ENCODE measurements at regions not wholly inside any gene's neighbourhood (a gene's known extent, or its start where the extent isn't known, plus 50 kb on each side); places are given as distances from the start of the nearest gene placed in this dataset.

DNA sequence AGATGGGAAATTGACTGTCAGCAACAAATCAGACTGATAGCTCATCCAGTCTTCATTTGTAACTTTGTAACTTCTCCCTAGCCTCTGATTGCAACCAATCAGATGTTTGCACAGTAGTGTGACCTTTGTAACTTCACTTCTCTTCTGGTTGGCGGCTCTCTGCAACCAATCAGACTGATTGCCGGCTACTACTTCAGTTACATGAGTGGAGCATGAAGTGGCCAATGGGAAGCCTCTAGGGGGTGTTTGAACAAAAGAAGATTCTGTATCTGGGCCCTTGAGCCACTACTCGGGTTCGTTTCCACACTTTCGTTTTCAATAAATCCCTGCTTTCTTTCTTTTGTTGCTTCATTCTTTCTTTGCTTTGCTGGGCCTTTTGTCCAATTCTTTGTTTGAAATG, 1285.8 kb downstream of the TECRL start:
- Histone ChIP-seq H2AFZ (ENCODE audit: low read length) (no peak overlapping the region), H3K4me1 (ENCODE audit: insufficient read depth, low read length) (no peaks in the 10 kb centered on the region), H3K9me3 (ENCODE audit: low read depth, low read length) (peaks cover 6% of the 10 kb centered on the region), H3K27ac (ENCODE audit: low read depth, low read length) (no peak overlapping the region), H3K36me3 (ENCODE audit: insufficient read depth, low read length) (no peaks in the 10 kb centered on the region), H3K4me2 (ENCODE audit: insufficient read depth, low read length) (no peak overlapping the region), H3K27me3 (ENCODE audit: insufficient read depth, low read length) (no peaks in the 10 kb centered on the region), H3K4me3 (ENCODE audit: insufficient read depth, low read length) (no peak overlapping the region), H4K20me1 (ENCODE audit: insufficient read depth, low read length) (no peaks in the 10 kb centered on the region), H3K79me2 (ENCODE audit: insufficient read depth, low read length) (no peaks in the 10 kb centered on the region)
- DNase-seq (ENCODE audit: insufficient read length, low spot score, missing footprints), result no peak
- TF ChIP-seq, protein P1, sequence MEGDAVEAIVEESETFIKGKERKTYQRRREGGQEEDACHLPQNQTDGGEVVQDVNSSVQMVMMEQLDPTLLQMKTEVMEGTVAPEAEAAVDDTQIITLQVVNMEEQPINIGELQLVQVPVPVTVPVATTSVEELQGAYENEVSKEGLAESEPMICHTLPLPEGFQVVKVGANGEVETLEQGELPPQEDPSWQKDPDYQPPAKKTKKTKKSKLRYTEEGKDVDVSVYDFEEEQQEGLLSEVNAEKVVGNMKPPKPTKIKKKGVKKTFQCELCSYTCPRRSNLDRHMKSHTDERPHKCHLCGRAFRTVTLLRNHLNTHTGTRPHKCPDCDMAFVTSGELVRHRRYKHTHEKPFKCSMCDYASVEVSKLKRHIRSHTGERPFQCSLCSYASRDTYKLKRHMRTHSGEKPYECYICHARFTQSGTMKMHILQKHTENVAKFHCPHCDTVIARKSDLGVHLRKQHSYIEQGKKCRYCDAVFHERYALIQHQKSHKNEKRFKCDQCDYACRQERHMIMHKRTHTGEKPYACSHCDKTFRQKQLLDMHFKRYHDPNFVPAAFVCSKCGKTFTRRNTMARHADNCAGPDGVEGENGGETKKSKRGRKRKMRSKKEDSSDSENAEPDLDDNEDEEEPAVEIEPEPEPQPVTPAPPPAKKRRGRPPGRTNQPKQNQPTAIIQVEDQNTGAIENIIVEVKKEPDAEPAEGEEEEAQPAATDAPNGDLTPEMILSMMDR (IDR thresholded peaks at IDR 0.05; ENCODE audit: extremely low read depth, low read depth, low read length), result no peak

DNA sequence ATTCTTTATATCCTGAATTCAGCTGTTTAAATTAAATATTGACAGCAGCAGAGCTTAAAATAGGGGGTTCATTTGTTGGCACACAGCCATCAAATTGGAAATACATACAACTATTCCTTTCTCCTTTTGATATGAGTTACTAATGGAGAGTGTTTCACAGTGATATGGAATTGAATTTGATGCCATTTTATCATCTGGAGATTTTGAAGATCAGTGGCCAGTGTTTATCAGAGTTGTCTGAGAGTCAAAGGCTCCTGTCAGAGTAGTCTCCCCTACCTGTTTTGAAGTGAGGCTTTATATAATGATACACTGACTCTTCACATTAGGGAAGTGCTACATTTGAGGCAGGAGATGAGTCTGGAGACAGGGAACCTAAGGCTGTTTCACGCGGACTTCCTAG, 1286.3 kb downstream of the TECRL start:
- peaks cover 3% of the 10 kb centered on the region for H3K9me3 ChIP-seq (ENCODE audit: low read depth, low read length)
- H2AFZ ChIP-seq (ENCODE audit: low read length), result no peak overlapping the region
- no peaks in the 10 kb centered on the region for H3K36me3 ChIP-seq (ENCODE audit: insufficient read depth, low read length)
- no peak for DNase-seq (ENCODE audit: insufficient read length, low spot score, missing footprints)
- no peaks in the 10 kb centered on the region for H4K20me1 ChIP-seq (ENCODE audit: insufficient read depth, low read length)
- H3K4me1 ChIP-seq (ENCODE audit: insufficient read depth, low read length), result no peaks in the 10 kb centered on the region
- no peaks in the 10 kb centered on the region for H3K27me3 ChIP-seq (ENCODE audit: insufficient read depth, low read length)
- no peak overlapping the region for H3K4me3 ChIP-seq (ENCODE audit: insufficient read depth, low read length)
- H3K79me2 ChIP-seq (ENCODE audit: insufficient read depth, low read length), result no peaks in the 10 kb centered on the region
- H3K4me2 ChIP-seq (ENCODE audit: insufficient read depth, low read length), result no peak overlapping the region
- TF ChIP-seq, protein P1 (IDR thresholded peaks at IDR 0.05; ENCODE audit: extremely low read depth, low read depth, low read length), result no peak
- no peak overlapping the region for H3K27ac ChIP-seq (ENCODE audit: low read depth, low read length)

DNA sequence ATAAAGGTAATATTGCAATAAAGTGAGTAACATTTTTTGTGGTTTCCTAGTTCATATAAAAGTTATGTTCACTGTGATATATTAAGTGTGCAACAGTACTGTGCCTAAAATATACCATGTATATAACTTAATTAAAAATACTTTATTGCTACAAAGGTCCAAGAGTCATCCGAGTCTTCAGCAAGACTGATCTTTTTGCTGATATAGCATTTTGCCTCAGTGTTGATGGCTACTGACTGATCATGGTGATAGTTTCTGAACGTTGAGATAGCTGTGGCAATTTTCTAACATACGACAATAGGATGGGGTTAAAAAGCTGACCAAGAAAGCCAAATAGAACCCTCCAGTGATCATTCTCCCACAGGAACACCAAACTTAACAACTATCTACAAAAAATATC, 1302.7 kb downstream of the TECRL start:
- no peak overlapping the region for H3K4me3 ChIP-seq (ENCODE audit: insufficient read depth, low read length)
- H3K36me3 ChIP-seq (ENCODE audit: insufficient read depth, low read length), result no peaks in the 10 kb centered on the region
- no peak for DNase-seq (ENCODE audit: insufficient read length, low spot score, missing footprints)
- peaks cover 3% of the 10 kb centered on the region for H3K9me3 ChIP-seq (ENCODE audit: low read depth, low read length)
- no peak overlapping the region for H3K27ac ChIP-seq (ENCODE audit: low read depth, low read length)
- TF ChIP-seq, protein P1 (IDR thresholded peaks at IDR 0.05; ENCODE audit: extremely low read depth, low read depth, low read length), result no peak
- no peaks in the 10 kb centered on the region for H3K27me3 ChIP-seq (ENCODE audit: insufficient read depth, low read length)
- H3K79me2 ChIP-seq (ENCODE audit: insufficient read depth, low read length), result no peaks in the 10 kb centered on the region
- no peaks in the 10 kb centered on the region for H4K20me1 ChIP-seq (ENCODE audit: insufficient read depth, low read length)
- no peak overlapping the region for H2AFZ ChIP-seq (ENCODE audit: low read length)
- H3K4me2 ChIP-seq (ENCODE audit: insufficient read depth, low read length), result no peak overlapping the region
- H3K4me1 ChIP-seq (ENCODE audit: insufficient read depth, low read length), result no peaks in the 10 kb centered on the region

DNA sequence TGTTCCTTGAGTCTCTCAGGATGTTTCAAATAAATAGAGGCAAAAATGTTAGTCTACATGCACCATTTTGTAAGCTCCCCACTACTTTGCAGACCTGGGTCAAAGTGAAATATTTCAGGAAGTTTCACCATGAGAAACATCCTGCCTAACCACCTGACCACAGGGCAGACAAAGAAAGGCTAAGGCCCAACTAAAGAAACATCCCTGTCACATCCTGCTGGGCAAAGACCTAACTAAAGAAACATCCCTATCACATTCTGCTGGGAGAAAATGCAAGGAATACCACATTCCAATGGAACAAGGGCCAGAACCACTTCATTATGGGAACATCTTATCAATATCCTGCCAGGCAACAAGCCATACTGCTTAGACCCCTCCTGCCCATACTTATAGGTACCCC, 1303.4 kb downstream of the TECRL start:
- Histone ChIP-seq H3K27me3 (ENCODE audit: insufficient read depth, low read length) (no peaks in the 10 kb centered on the region), H4K20me1 (ENCODE audit: insufficient read depth, low read length) (no peaks in the 10 kb centered on the region), H2AFZ (ENCODE audit: low read length) (no peak overlapping the region), H3K4me3 (ENCODE audit: insufficient read depth, low read length) (no peak overlapping the region), H3K9me3 (ENCODE audit: low read depth, low read length) (peaks cover 3% of the 10 kb centered on the region), H3K36me3 (ENCODE audit: insufficient read depth, low read length) (no peaks in the 10 kb centered on the region), H3K4me1 (ENCODE audit: insufficient read depth, low read length) (no peaks in the 10 kb centered on the region), H3K4me2 (ENCODE audit: insufficient read depth, low read length) (no peak overlapping the region), H3K79me2 (ENCODE audit: insufficient read depth, low read length) (no peaks in the 10 kb centered on the region), H3K27ac (ENCODE audit: low read depth, low read length) (no peak overlapping the region)
- DNase-seq (ENCODE audit: insufficient read length, low spot score, missing footprints), result no peak
- TF ChIP-seq, protein P1 (IDR thresholded peaks at IDR 0.05; ENCODE audit: extremely low read depth, low read depth, low read length), result no peak

Measured in osteoblast (primary cell).